Fibroblast of skin of right biceps (primary cell): ENCODE measurements at regions not wholly inside any gene's neighbourhood (a gene's known extent, or its start where the extent isn't known, plus 50 kb on each side); places are given as distances from the start of the nearest gene placed in this dataset.
"Not testable (repeated sequence)": the region's sequence is repeated elsewhere in the genome, so short reads cannot be mapped to it uniquely, and the experiment has no call there.

Source experiments
- DNase-seq: peaks from one replicate; pipeline ENCODE4 v3.0.0-alpha.2; 2013

GRCh38 chr4:4913628-4914027, 54.2 kb downstream of the MSX1 start:
- no peak for DNase-seq

- DNase-seq = peak; percentile 57
Measured at GRCh38 chr4:4914059-4914820, 54.8 kb downstream of the MSX1 start.

- no peak for DNase-seq
Measured at GRCh38 chr4:4914965-4915845, 55.7 kb downstream of the MSX1 start.

- DNase-seq = no peak
Measured at GRCh38 chr4:4918067-4918466, 58.6 kb downstream of the MSX1 start.

- DNase-seq = no peak
Measured at GRCh38 chr4:4919927-4920326, 60.5 kb downstream of the MSX1 start.

- no peak for DNase-seq
Measured at GRCh38 chr4:4921077-4921476, 61.6 kb downstream of the MSX1 start.

GRCh38 chr4:4922441-4922840, 63.0 kb downstream of the MSX1 start:
- no peak for DNase-seq

- DNase-seq = no peak
Measured at GRCh38 chr4:4923201-4923600, 63.7 kb downstream of the MSX1 start.

- no peak for DNase-seq
Measured at GRCh38 chr4:4930677-4931076, 71.2 kb downstream of the MSX1 start.

GRCh38 chr4:4935974-4936373, 76.5 kb downstream of the MSX1 start:
- DNase-seq = no peak

- no peak for DNase-seq
Measured at GRCh38 chr4:4937926-4938325, 78.5 kb downstream of the MSX1 start.

GRCh38 chr4:4941751-4942150, 77.5 kb downstream of the CYTL1 start:
- DNase-seq = no peak

GRCh38 chr4:4942658-4943057, 76.6 kb downstream of the CYTL1 start:
- no peak for DNase-seq

GRCh38 chr4:4945021-4945420, 74.2 kb downstream of the CYTL1 start:
- DNase-seq = no peak

- no peak for DNase-seq
Measured at GRCh38 chr4:4945829-4946228, 73.4 kb downstream of the CYTL1 start.

- no peak for DNase-seq
Measured at GRCh38 chr4:4946416-4946815, 72.8 kb downstream of the CYTL1 start.

- no peak for DNase-seq
Measured at GRCh38 chr4:4947721-4948120, 71.5 kb downstream of the CYTL1 start.

- no peak for DNase-seq
Measured at GRCh38 chr4:4948370-4948769, 70.9 kb downstream of the CYTL1 start.

- no peak for DNase-seq
Measured at GRCh38 chr4:4950561-4951290, 68.5 kb downstream of the CYTL1 start.

- no peak for DNase-seq
Measured at GRCh38 chr4:4952273-4952672, 67.0 kb downstream of the CYTL1 start.

GRCh38 chr4:4959344-4960074, 59.7 kb downstream of the CYTL1 start:
- DNase-seq = not testable (repeated sequence)

GRCh38 chr4:4960574-4960973, 58.7 kb downstream of the CYTL1 start:
- no peak for DNase-seq

- no peak for DNase-seq
Measured at GRCh38 chr4:4961936-4962335, 57.3 kb downstream of the CYTL1 start.
